Vagina (tissue), 2 donors: ENCODE measurements at regions not wholly inside any gene's neighbourhood (a gene's known extent, or its start where the extent isn't known, plus 50 kb on each side); places are given as distances from the start of the nearest gene placed in this dataset.

ENCODE experiments used
- POLR2A ChIP-seq, 2 donors: fragments of 450-650 bp; IDR thresholded peaks; one replicate each; pipeline ENCODE4 v1.6.1; 2017; ENCODE audit warnings: antibody characterized with exemption in 2 of 2, mild to moderate bottlenecking in 2 of 2, moderate library complexity in 2 of 2
- TF ChIP-seq, protein P1 (sequence below), 3 experiments: fragments of 450-650 bp in 2 of 3; fragments of 200-600 bp in 1 of 3; sonication (generic) in 1 of 3; IDR thresholded peaks; one replicate each; pipeline ENCODE4 v1.5.1; 2017 to 2019; ENCODE audit warnings: antibody characterized with exemption in 3 of 3, mild to moderate bottlenecking in 2 of 3, moderate library complexity in 2 of 3

- TF ChIP-seq, protein P1, sequence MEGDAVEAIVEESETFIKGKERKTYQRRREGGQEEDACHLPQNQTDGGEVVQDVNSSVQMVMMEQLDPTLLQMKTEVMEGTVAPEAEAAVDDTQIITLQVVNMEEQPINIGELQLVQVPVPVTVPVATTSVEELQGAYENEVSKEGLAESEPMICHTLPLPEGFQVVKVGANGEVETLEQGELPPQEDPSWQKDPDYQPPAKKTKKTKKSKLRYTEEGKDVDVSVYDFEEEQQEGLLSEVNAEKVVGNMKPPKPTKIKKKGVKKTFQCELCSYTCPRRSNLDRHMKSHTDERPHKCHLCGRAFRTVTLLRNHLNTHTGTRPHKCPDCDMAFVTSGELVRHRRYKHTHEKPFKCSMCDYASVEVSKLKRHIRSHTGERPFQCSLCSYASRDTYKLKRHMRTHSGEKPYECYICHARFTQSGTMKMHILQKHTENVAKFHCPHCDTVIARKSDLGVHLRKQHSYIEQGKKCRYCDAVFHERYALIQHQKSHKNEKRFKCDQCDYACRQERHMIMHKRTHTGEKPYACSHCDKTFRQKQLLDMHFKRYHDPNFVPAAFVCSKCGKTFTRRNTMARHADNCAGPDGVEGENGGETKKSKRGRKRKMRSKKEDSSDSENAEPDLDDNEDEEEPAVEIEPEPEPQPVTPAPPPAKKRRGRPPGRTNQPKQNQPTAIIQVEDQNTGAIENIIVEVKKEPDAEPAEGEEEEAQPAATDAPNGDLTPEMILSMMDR (IDR thresholded peaks at IDR 0.05): no peak
- TF ChIP-seq POLR2A (IDR thresholded peaks at IDR 0.05): no peak
Measured at GRCh38 chr6:2430612-2431011, 185.2 kb upstream of the GMDS start.
